Neural progenitor cell (in vitro differentiated cells): ENCODE measurements at regions not wholly inside any gene's neighbourhood (a gene's known extent, or its start where the extent isn't known, plus 50 kb on each side); places are given as distances from the start of the nearest gene placed in this dataset.

Experiments
- EZH2 ChIP-seq: fragments of 200-600 bp; sonication (generic); IDR thresholded peaks from 2 replicates; pipeline ENCODE4 v1.6.1; 2017; ENCODE audit warnings: antibody characterized with exemption, mild to moderate bottlenecking, moderate library complexity
- EZH2phosphoT487 ChIP-seq: fragments of 200-600 bp; sonication (generic); IDR thresholded peaks from 2 replicates; pipeline ENCODE4 v1.6.1; 2017; ENCODE audit warnings: antibody characterized with exemption
- TF ChIP-seq, protein P1 (sequence below): fragments of 200-600 bp; sonication (generic); IDR thresholded peaks from 2 replicates; pipeline ENCODE4 v1.5.1; 2017; ENCODE audit warnings: antibody characterized with exemption, mild to moderate bottlenecking

DNA sequence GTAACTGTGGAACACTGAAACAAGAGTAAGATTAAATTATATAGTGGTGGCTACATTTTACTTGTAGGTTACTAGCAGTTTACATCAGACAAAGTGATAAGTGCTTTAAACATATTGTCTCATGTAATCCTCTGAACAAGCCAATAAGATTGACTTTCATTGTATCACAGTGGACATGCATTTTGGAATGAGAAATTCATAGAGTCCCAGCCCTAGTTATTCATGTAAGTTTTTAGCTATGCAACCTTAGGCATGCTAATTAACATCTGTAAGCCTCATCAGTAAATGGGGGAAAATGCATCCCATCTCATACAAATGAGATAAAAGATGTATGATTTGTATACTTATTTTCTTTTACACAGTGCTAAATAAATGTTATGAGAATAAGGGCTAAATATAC lies 1038.1 kb upstream of the ADGRL4 start:
- TF ChIP-seq, protein P1, sequence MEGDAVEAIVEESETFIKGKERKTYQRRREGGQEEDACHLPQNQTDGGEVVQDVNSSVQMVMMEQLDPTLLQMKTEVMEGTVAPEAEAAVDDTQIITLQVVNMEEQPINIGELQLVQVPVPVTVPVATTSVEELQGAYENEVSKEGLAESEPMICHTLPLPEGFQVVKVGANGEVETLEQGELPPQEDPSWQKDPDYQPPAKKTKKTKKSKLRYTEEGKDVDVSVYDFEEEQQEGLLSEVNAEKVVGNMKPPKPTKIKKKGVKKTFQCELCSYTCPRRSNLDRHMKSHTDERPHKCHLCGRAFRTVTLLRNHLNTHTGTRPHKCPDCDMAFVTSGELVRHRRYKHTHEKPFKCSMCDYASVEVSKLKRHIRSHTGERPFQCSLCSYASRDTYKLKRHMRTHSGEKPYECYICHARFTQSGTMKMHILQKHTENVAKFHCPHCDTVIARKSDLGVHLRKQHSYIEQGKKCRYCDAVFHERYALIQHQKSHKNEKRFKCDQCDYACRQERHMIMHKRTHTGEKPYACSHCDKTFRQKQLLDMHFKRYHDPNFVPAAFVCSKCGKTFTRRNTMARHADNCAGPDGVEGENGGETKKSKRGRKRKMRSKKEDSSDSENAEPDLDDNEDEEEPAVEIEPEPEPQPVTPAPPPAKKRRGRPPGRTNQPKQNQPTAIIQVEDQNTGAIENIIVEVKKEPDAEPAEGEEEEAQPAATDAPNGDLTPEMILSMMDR, result no peak
- TF ChIP-seq EZH2 (no peak), EZH2phosphoT487 (no peak)
